PC-9 (cell line): ENCODE measurements at regions not wholly inside any gene's neighbourhood (a gene's known extent, or its start where the extent isn't known, plus 50 kb on each side); places are given as distances from the start of the nearest gene placed in this dataset.
A peak's percentile ranks its signal among the peaks of the same experiment; 100 is the strongest.

Experiments used
- EZH2 ChIP-seq: fragments of 200-600 bp; sonication (generic); IDR thresholded peaks from 2 replicates; pipeline ENCODE4 v1.8.0; 2017; ENCODE audit warnings: antibody characterized with exemption, low read depth
- TF ChIP-seq, protein P1 (sequence below): fragments of 200-600 bp; sonication (generic); conservative IDR thresholded peaks from 2 replicates; pipeline ENCODE4 v1.6.1; 2017; ENCODE audit warnings: mixed run types, antibody characterized with exemption, mild to moderate bottlenecking, moderate library complexity

DNA sequence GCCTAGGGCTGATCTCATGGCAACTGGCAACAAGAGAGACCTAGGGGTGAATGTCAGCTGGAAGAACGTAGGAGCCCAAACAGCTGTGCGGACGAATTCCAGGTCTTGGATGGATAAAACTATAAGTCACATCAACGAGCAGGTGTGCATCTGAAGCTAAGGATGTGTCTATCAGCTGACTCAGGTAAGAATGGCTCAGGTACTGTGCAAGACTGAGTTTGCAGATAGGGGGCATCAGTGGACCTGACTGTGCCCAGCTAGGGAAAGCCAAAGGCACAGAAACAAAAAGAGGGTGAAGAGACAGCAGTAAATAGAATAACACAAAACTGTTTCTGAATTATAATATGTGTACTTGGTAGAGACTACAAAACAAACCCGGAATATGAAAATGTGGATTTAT, 357.3 kb downstream of the ZEB2 start:
- TF ChIP-seq EZH2: no peak
- TF ChIP-seq, protein P1, sequence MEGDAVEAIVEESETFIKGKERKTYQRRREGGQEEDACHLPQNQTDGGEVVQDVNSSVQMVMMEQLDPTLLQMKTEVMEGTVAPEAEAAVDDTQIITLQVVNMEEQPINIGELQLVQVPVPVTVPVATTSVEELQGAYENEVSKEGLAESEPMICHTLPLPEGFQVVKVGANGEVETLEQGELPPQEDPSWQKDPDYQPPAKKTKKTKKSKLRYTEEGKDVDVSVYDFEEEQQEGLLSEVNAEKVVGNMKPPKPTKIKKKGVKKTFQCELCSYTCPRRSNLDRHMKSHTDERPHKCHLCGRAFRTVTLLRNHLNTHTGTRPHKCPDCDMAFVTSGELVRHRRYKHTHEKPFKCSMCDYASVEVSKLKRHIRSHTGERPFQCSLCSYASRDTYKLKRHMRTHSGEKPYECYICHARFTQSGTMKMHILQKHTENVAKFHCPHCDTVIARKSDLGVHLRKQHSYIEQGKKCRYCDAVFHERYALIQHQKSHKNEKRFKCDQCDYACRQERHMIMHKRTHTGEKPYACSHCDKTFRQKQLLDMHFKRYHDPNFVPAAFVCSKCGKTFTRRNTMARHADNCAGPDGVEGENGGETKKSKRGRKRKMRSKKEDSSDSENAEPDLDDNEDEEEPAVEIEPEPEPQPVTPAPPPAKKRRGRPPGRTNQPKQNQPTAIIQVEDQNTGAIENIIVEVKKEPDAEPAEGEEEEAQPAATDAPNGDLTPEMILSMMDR: peak; percentile 64
